ENCODE measurements at regions not wholly inside any gene's neighbourhood (a gene's known extent, or its start where the extent isn't known, plus 50 kb on each side); places are given as distances from the start of the nearest gene placed in this dataset.

GRCh38 chr16:9345880-9346279 lies 254.4 kb downstream of the HAPSTR1 start:
- TF ChIP-seq CTCF (IDR thresholded peaks at IDR 0.05) (no peak), POLR2A (IDR thresholded peaks at IDR 0.05) (no peak)
